Fibroblast of lung (primary cell): ENCODE measurements at regions not wholly inside any gene's neighbourhood (a gene's known extent, or its start where the extent isn't known, plus 50 kb on each side); places are given as distances from the start of the nearest gene placed in this dataset.

ENCODE experiments used
- DNase-seq, 2 donors: peaks; one replicate each; pipeline versions ENCODE4 v3.0.0 to v3.0.0-alpha.2; 2010; ENCODE audit warnings: low read depth in 2 of 2
- H2AFZ ChIP-seq: 2 replicates; pipeline ENCODE4 v1.5.1; 2012; ENCODE audit warnings: low read length, control low read depth, inconsistent platforms
- H3K27ac ChIP-seq: 2 replicates; pipeline ENCODE4 v1.5.1; 2011; ENCODE audit warnings: low read length, control low read depth; ENCODE audit not compliant: insufficient read depth
- H3K27me3 ChIP-seq: 2 replicates; pipeline ENCODE4 v1.5.1; 2011; ENCODE audit warnings: mild to moderate bottlenecking, low read length; ENCODE audit not compliant: control insufficient read depth, insufficient read depth
- H3K36me3 ChIP-seq: 2 replicates; pipeline ENCODE4 v1.5.1; 2011; ENCODE audit warnings: low read length; ENCODE audit not compliant: control insufficient read depth, insufficient read depth
- H3K4me1 ChIP-seq: 2 replicates; pipeline ENCODE4 v1.5.1; 2011; ENCODE audit warnings: low read length; ENCODE audit not compliant: control insufficient read depth, insufficient read depth; ENCODE audit errors: extremely low read depth
- H3K4me2 ChIP-seq: 2 replicates; pipeline ENCODE4 v1.5.1; 2011; ENCODE audit warnings: low read length, control low read depth; ENCODE audit not compliant: insufficient read depth; ENCODE audit errors: extremely low read depth
- H3K4me3 ChIP-seq, 4 experiments: fragments of 200-600 bp in 1 of 4; sonication (generic) in 1 of 4; replicated peaks in 1 of 4; 2 replicates each; pipeline ENCODE4 v1.5.1; 2011 to 2016; ENCODE audit warnings: low read length in 4 of 4, low read depth in 3 of 4, mild to moderate bottlenecking in 3 of 4, control low read depth in 2 of 4, inconsistent platforms in 1 of 4, mixed read lengths in 1 of 4; ENCODE audit not compliant: insufficient read depth in 1 of 4; ENCODE audit errors: control extremely low read depth in 1 of 4
- H3K79me2 ChIP-seq: 2 replicates; pipeline ENCODE4 v1.5.1; 2012; ENCODE audit warnings: mild to moderate bottlenecking, low read length, inconsistent platforms; ENCODE audit not compliant: control insufficient read depth, insufficient read depth
- H3K9ac ChIP-seq: 2 replicates; pipeline ENCODE4 v1.5.1; 2011; ENCODE audit warnings: mild to moderate bottlenecking, low read length, control low read depth; ENCODE audit not compliant: insufficient read depth
- H3K9me3 ChIP-seq: 2 replicates; pipeline ENCODE4 v1.5.1; 2012; ENCODE audit warnings: low read depth, low read length; ENCODE audit not compliant: control insufficient read depth, insufficient read depth
- H4K20me1 ChIP-seq: 2 replicates; pipeline ENCODE4 v1.5.1; 2011; ENCODE audit warnings: low read length; ENCODE audit not compliant: control insufficient read depth, insufficient read depth; ENCODE audit errors: extremely low read depth
- CTCF ChIP-seq, 2 donors: IDR thresholded peaks in 1 of 2; conservative IDR thresholded peaks in 1 of 2; 1 replicate in 1 of 2; 2 replicates in 1 of 2; pipeline ENCODE4 v1.5.1; 2011 to 2012; ENCODE audit warnings: low read length in 2 of 2, control low read depth in 1 of 2, inconsistent platforms in 1 of 2, low read depth in 1 of 2, mild to moderate bottlenecking in 1 of 2
- EZH2 ChIP-seq: IDR thresholded peaks from 2 replicates; pipeline ENCODE4 v1.5.1; 2012; ENCODE audit warnings: low read length, control low read depth, mild to moderate bottlenecking; ENCODE audit errors: missing control alignments

- H4K20me1 ChIP-seq = no peaks in the 10 kb centered on the region
- no peak overlapping the region for H2AFZ ChIP-seq
- H3K4me2 ChIP-seq = no peak overlapping the region
- no peak overlapping the region for H3K9ac ChIP-seq
- peaks cover 2% of the 10 kb centered on the region for H3K4me1 ChIP-seq
- no peaks in the 10 kb centered on the region for H3K27me3 ChIP-seq
- H3K9me3 ChIP-seq = no peaks in the 10 kb centered on the region
- H3K4me3 ChIP-seq = no peak overlapping the region
- peak; percentile 45 to 58 for DNase-seq
- H3K36me3 ChIP-seq = no peaks in the 10 kb centered on the region
- no peak overlapping the region for H3K27ac ChIP-seq
- no peaks in the 10 kb centered on the region for H3K79me2 ChIP-seq
- TF ChIP-seq CTCF (conservative IDR thresholded peaks at IDR 0.05 in 1 of 2, IDR thresholded peaks at IDR 0.05 in 1 of 2; ENCODE audit: low read depth in 1 of 2, low read length in 2 of 2) (no peak), EZH2 (no peak)
These were observed 219.8 kb downstream of the CDCA7 start for GRCh38 chr2:173574324-173575112.

- H3K9ac ChIP-seq = no peak overlapping the region
- no peak for DNase-seq
- H3K36me3 ChIP-seq = no peaks in the 10 kb centered on the region
- TF ChIP-seq CTCF (conservative IDR thresholded peaks at IDR 0.05 in 1 of 2, IDR thresholded peaks at IDR 0.05 in 1 of 2; ENCODE audit: low read depth in 1 of 2, low read length in 2 of 2) = no peak
- no peak for TF ChIP-seq EZH2
- H2AFZ ChIP-seq = no peak overlapping the region
- H3K27me3 ChIP-seq = peaks cover 4% of the 10 kb centered on the region
- H3K4me2 ChIP-seq = no peak overlapping the region
- H3K4me1 ChIP-seq = no peaks in the 10 kb centered on the region
- no peaks in the 10 kb centered on the region for H4K20me1 ChIP-seq
- no peaks in the 10 kb centered on the region for H3K79me2 ChIP-seq
- H3K9me3 ChIP-seq = no peaks in the 10 kb centered on the region
- H3K4me3 ChIP-seq = no peak overlapping the region
- no peak overlapping the region for H3K27ac ChIP-seq
These were observed 223.9 kb downstream of the CDCA7 start for GRCh38 chr2:173578404-173579107.

- H3K79me2 ChIP-seq = no peaks in the 10 kb centered on the region
- H3K4me3 ChIP-seq = no peak overlapping the region
- TF ChIP-seq CTCF (conservative IDR thresholded peaks at IDR 0.05 in 1 of 2, IDR thresholded peaks at IDR 0.05 in 1 of 2; ENCODE audit: low read depth in 1 of 2, low read length in 2 of 2) (no peak), EZH2 (no peak)
- no peak overlapping the region for H3K4me2 ChIP-seq
- no peak overlapping the region for H3K9ac ChIP-seq
- no peaks in the 10 kb centered on the region for H3K9me3 ChIP-seq
- H2AFZ ChIP-seq = no peak overlapping the region
- DNase-seq = no peak
- H3K27me3 ChIP-seq = peaks cover 4% of the 10 kb centered on the region
- H3K27ac ChIP-seq = no peak overlapping the region
- H4K20me1 ChIP-seq = no peaks in the 10 kb centered on the region
- H3K4me1 ChIP-seq = no peaks in the 10 kb centered on the region
- no peaks in the 10 kb centered on the region for H3K36me3 ChIP-seq
These were observed 225.7 kb downstream of the CDCA7 start for GRCh38 chr2:173580351-173580750.
